ENCODE measurements at regions not wholly inside any gene's neighbourhood (a gene's known extent, or its start where the extent isn't known, plus 50 kb on each side); places are given as distances from the start of the nearest gene placed in this dataset.

GRCh38 chr3:115475178-115476041 is 147.9 kb upstream of the GAP43 start:
- TF ChIP-seq GATA2 (IDR thresholded peaks at IDR 0.05; ENCODE audit: low read depth, low read length) (no peak), GATA3 (IDR thresholded peaks at IDR 0.05; ENCODE audit: low read depth, low read length) (no peak)

GRCh38 chr3:115476472-115476871 is 146.8 kb upstream of the GAP43 start:
- no peak for TF ChIP-seq GATA3 (IDR thresholded peaks at IDR 0.05; ENCODE audit: low read depth, low read length)
- no peak for TF ChIP-seq GATA2 (IDR thresholded peaks at IDR 0.05; ENCODE audit: low read depth, low read length)

- TF ChIP-seq GATA2 (IDR thresholded peaks at IDR 0.05; ENCODE audit: low read depth, low read length) (no peak), GATA3 (IDR thresholded peaks at IDR 0.05; ENCODE audit: low read depth, low read length) (no peak)
Measured at GRCh38 chr3:115478359-115478758, 145.0 kb upstream of the GAP43 start.

- TF ChIP-seq GATA2 (IDR thresholded peaks at IDR 0.05; ENCODE audit: low read depth, low read length) (no peak), GATA3 (IDR thresholded peaks at IDR 0.05; ENCODE audit: low read depth, low read length) (no peak)
Measured at GRCh38 chr3:115486880-115487279, 136.4 kb upstream of the GAP43 start.

- TF ChIP-seq GATA2 (IDR thresholded peaks at IDR 0.05; ENCODE audit: low read depth, low read length) (no peak), GATA3 (IDR thresholded peaks at IDR 0.05; ENCODE audit: low read depth, low read length) (no peak)
Measured at GRCh38 chr3:115487968-115488367, 135.3 kb upstream of the GAP43 start.

GRCh38 chr3:115488409-115488808 is 134.9 kb upstream of the GAP43 start:
- TF ChIP-seq GATA3 (IDR thresholded peaks at IDR 0.05; ENCODE audit: low read depth, low read length) (no peak), GATA2 (IDR thresholded peaks at IDR 0.05; ENCODE audit: low read depth, low read length) (no peak)

- TF ChIP-seq GATA3 (IDR thresholded peaks at IDR 0.05; ENCODE audit: low read depth, low read length) (no peak), GATA2 (IDR thresholded peaks at IDR 0.05; ENCODE audit: low read depth, low read length) (no peak)
Measured at GRCh38 chr3:115494826-115495225, 128.5 kb upstream of the GAP43 start.

- TF ChIP-seq GATA3 (IDR thresholded peaks at IDR 0.05; ENCODE audit: low read depth, low read length) (no peak), GATA2 (IDR thresholded peaks at IDR 0.05; ENCODE audit: low read depth, low read length) (no peak)
Measured at GRCh38 chr3:115498421-115498820, 124.9 kb upstream of the GAP43 start.

GRCh38 chr3:115498898-115499297 is 124.4 kb upstream of the GAP43 start:
- TF ChIP-seq GATA2 (IDR thresholded peaks at IDR 0.05; ENCODE audit: low read depth, low read length) (no peak), GATA3 (IDR thresholded peaks at IDR 0.05; ENCODE audit: low read depth, low read length) (no peak)

- no peak for TF ChIP-seq GATA2 (IDR thresholded peaks at IDR 0.05; ENCODE audit: low read depth, low read length)
- no peak for TF ChIP-seq GATA3 (IDR thresholded peaks at IDR 0.05; ENCODE audit: low read depth, low read length)
Measured at GRCh38 chr3:115499666-115500065, 123.6 kb upstream of the GAP43 start.

GRCh38 chr3:115500795-115501194 is 122.5 kb upstream of the GAP43 start:
- TF ChIP-seq GATA2 (IDR thresholded peaks at IDR 0.05; ENCODE audit: low read depth, low read length) (no peak), GATA3 (IDR thresholded peaks at IDR 0.05; ENCODE audit: low read depth, low read length) (no peak)

- TF ChIP-seq GATA2 (IDR thresholded peaks at IDR 0.05; ENCODE audit: low read depth, low read length) (no peak), GATA3 (IDR thresholded peaks at IDR 0.05; ENCODE audit: low read depth, low read length) (no peak)
Measured at GRCh38 chr3:115502128-115502527, 121.2 kb upstream of the GAP43 start.

GRCh38 chr3:115503394-115503793 is 119.9 kb upstream of the GAP43 start:
- TF ChIP-seq GATA2 (IDR thresholded peaks at IDR 0.05; ENCODE audit: low read depth, low read length) (no peak), GATA3 (IDR thresholded peaks at IDR 0.05; ENCODE audit: low read depth, low read length) (no peak)

- TF ChIP-seq GATA2 (IDR thresholded peaks at IDR 0.05; ENCODE audit: low read depth, low read length) = no peak
- TF ChIP-seq GATA3 (IDR thresholded peaks at IDR 0.05; ENCODE audit: low read depth, low read length) = no peak
Measured at GRCh38 chr3:115508562-115508961, 114.7 kb upstream of the GAP43 start.

Data from SH-SY5Y (cell line).